ENCODE measurements at regions not wholly inside any gene's neighbourhood (a gene's known extent, or its start where the extent isn't known, plus 50 kb on each side); places are given as distances from the start of the nearest gene placed in this dataset.

- TF ChIP-seq REST (IDR thresholded peaks at IDR 0.05) (no peak), CTCF (IDR thresholded peaks at IDR 0.05; ENCODE audit: low read depth, low read length, missing input control) (no peak), RAD21 (IDR thresholded peaks at IDR 0.05) (no peak), SP1 (IDR thresholded peaks at IDR 0.05) (no peak), MAX (IDR thresholded peaks at IDR 0.05) (no peak), TAF1 (conservative IDR thresholded peaks at IDR 0.05) (no peak), GABPA (IDR thresholded peaks at IDR 0.05 in 1 of 2, conservative IDR thresholded peaks at IDR 0.05 in 1 of 2) (no peak), YY1 (IDR thresholded peaks at IDR 0.05) (no peak), ZBTB33 (IDR thresholded peaks at IDR 0.05) (no peak), HNF4G (IDR thresholded peaks at IDR 0.05) (no peak), ATF3 (IDR thresholded peaks at IDR 0.05) (no peak), JUND (IDR thresholded peaks at IDR 0.05) (no peak), FOXA1 (IDR thresholded peaks at IDR 0.05) (no peak)
These were observed 206.8 kb upstream of the SLC35B3 start for GRCh38 chr6:8642131-8642530.

Data from liver (tissue), 3 donors.